GM18499 (cell line): ENCODE measurements at regions not wholly inside any gene's neighbourhood (a gene's known extent, or its start where the extent isn't known, plus 50 kb on each side); places are given as distances from the start of the nearest gene placed in this dataset.

Experiments
- ATAC-seq: cut with Tn5 transposase; IDR thresholded peaks from one replicate; pipeline ENCODE4 v1.9.1; 2021; ENCODE audit warnings: moderate number of reproducible peaks; ENCODE audit not compliant: insufficient read depth, unreplicated experiment

DNA sequence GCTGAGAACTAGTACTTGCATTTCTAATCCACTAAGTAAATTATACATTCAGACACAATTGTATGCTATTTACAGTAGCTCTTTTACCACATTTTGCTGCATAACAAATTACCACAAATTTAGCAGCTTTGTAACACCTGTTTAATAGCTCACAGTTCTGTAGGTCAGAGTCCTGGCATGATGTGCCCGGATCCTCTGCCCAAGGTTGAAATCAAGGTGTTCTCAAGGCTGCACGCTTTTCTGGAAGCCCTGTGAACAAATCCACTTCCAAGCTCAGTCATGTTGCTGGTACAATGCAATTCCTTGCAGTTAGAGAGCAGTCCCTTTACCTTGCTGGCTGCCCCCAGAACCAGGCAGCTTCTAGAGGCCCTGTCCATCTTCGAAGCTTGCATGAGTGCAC is 716.0 kb downstream of the HACE1 start:
- ATAC-seq: no peak

DNA sequence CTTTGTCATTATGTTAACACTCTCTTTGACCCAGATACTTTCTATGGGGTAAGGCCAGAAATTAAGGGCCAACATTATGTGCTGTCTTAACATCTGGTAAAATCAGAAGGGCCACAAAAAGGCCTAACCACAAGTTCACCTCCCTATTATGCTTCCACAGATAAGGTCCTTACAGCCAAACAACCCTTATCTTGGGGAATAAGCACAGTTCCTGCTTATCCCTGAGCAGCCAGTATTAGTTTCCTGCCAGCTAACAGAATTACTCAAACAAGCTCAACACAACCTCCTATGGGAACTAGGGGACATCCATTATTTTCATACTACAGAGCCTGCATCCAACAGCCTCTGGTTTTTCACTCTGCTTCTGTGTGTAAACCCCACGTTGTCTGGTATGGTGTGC is 724.8 kb downstream of the HACE1 start:
- ATAC-seq: no peak

DNA sequence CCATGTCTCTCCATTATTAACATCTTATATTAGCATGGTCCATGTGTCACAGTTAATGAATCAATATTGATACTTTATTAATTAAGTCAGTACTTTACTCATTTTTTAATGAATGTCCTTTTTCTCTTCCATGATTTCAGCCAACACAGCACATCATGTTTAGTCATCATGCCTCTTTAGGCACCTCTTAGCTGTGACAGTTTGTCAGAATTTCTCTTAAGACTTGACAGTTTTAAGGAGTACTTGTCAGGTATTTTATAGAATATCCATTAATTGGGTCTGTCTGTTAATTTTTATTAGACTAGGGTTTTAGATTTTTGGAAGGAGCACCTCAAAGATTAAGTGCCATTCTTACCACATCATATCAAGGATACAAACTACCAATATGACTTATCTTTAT is 729.4 kb downstream of the HACE1 start:
- no peak for ATAC-seq

- no peak for ATAC-seq
Observed at GRCh38 chr6:104126315-104127005, 733.3 kb downstream of the HACE1 start.

DNA sequence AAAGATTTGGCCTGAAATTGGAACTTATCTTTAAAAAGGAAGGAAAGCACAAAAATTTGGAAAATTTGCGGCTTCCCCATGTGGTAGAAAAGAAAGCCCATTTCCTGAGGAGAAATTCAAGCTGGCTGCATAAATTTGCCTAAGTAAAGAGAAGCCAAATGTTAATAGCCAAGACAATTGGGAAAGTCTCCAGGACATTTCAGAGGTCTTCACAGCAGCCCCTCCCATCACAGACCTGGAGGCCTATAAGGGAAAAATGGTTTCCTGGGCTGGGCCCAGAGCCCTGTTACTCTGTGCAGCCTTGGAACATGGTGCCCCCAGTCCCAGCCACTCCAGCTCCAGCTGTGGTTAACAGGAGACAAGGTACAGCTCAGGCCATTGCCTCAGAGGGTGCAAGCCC is 736.5 kb downstream of the HACE1 start:
- no peak for ATAC-seq

GRCh38 chr6:104118274-104118673 is 741.4 kb downstream of the HACE1 start:
- no peak for ATAC-seq

DNA sequence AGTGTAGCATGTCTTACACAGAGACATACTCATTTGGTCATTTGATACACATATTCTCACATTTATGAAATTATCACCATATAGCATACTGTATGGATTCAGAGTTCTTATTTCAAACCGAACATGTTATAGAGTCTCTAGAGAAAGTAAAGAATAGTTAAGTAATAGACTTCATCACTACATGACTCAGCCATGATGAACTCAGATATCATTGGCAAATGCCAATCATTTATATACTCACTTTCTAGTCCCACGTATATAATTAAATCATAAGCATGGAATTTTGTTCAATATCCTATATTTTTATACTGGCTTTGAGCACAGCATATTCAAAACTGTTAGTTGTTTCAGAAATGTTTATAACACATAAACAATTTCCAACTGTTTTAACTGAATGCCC is 749.9 kb downstream of the HACE1 start:
- no peak for ATAC-seq

DNA sequence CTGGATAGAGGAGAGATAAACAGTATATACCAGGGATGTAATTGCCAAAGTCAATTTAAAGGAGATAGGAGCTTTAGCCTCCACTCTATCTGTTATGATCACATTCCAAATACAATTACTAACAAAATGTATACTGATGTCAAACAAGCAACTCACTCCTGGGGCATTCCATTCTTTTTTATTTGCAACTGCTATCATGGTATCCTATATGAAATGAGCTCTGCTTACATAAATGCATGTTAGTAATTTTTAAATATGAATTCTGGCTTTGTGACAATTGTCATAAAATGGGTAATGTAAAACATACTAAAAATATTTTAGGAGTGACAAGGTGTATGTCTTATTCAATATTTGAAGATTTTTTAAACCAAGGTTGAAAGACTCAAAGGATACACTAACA is 751.1 kb downstream of the HACE1 start:
- no peak for ATAC-seq

- ATAC-seq: no peak
Observed at GRCh38 chr6:104095661-104096416, 763.9 kb downstream of the HACE1 start.

DNA sequence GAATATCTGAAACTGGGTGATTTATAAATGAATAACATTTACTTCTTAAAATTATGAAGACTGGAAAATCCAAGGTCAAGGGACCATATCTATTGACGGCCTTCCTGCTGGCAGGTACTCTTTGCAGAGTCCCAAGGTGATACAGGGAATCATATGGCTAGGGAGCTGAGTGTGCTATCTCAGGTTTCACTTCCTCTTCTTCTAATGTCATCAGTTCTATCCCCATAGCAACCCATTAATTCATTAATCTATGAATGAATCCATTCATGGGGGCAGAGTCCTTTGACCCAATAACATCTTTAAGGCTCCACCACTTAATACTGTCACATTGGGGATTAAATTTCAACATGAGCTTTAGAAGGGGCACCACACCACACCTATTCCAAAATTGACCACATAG is 772.0 kb downstream of the HACE1 start:
- ATAC-seq: no peak

GRCh38 chr6:104068281-104068680 is 791.4 kb downstream of the HACE1 start:
- no peak for ATAC-seq

GRCh38 chr6:104064876-104065275 is 794.8 kb downstream of the HACE1 start:
- ATAC-seq: no peak

DNA sequence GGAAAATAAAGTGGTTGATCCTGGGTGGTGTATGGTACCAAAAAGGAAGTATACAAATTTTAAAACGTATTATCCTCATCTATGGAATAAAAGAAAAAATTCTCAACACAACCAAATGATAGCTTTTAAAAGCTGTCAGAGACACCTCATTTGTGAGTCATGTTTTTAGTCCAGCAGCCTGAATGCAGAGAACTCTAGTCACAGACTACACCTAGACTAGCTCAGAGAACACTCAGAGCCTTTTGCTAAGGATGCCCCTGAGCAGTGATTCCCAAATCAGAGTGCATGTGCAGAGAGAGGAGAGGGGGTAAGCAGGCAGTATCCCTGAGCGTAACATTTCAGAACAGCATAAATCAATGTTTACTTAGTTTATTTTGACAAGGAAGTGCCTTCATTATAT is 809.3 kb downstream of the HACE1 start:
- ATAC-seq: no peak

GRCh38 chr6:104046426-104046825 is 813.3 kb downstream of the HACE1 start:
- ATAC-seq: no peak

GRCh38 chr6:104031346-104031745 is 828.4 kb downstream of the HACE1 start:
- no peak for ATAC-seq

- ATAC-seq: no peak
Observed at GRCh38 chr6:104022126-104022525, 837.6 kb downstream of the HACE1 start.

DNA sequence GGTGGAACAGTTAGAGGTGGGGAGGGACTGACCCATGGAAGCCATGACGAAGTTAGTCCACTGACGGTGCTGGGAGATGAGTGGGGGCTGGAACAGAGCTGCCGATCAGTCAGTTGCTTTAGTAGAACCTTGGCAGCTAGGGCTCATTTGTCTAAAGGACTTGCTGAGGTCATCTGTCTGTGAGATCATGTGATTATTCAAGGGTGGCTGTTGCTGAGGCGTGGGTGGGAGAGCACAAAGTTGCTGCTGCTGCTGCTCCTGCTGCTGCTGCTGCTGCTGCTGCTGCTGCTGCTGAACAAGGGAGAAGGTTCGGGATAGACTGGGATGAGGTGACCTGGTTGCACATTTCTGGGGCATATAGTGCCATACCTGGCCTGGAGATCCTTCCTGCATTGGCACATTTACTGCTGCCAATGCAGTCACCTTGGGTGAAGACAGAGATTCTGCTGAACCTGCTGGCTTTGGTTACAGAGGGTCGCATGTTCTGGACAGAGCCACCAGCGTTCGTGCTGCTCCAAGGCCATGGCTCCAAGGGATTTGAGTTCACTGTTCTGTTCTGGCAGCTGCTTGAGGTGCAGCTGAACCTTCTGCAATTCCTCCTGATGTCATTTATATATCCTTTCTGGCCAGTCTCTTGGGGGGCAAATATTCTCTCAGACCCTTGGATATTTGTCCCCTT is 840.5 kb downstream of the HACE1 start:
- ATAC-seq: no peak

DNA sequence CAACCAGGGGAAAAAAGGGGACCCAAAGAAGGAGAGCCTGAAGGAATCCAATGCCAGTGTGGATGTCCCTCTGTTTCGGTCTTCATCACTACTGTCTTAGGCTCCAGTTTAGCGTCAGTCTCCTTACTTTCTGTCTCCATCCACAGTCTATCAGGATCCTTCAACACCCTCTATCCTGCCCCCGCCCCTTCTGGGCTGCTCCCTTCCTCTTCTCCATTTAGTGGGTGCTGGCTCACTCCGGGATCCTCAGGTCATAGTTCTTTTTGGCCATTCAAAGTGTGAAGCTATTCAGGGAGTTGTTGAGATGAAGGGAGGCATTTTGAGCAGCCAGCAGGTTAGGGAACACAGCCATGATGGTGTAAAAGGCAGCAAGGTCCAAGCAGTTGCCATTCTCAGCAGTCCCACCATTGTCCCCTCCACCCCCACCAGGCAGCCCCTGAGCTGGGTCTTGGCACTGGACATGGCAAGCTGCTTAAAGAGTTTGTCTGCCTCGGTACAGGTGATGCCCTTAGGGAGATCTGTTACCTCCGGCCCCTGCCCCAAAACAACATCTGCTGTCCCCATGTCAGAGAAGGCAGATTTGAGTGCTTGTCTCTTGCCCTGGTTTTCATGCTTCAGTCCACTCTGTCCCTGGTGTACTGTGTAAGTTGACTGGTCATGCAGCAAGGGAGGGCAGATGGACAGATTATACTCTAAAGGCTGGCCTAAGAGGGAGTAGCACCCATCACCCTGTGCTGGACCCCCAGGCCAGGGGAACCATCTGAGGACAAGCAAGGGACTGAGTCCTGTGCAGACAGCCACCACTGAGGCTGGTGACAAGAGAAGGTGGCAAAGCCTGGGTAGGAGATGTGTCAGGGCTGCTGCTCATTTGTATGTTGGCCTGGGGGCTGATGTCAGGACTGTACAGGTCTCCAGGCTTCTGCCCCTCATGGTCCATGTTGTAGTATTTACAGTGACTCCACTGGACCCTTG is 842.0 kb downstream of the HACE1 start:
- no peak for ATAC-seq

GRCh38 chr6:104014163-104014959 is 845.4 kb downstream of the HACE1 start:
- ATAC-seq: no peak
